HEK293 (cell line): ENCODE measurements at regions not wholly inside any gene's neighbourhood (a gene's known extent, or its start where the extent isn't known, plus 50 kb on each side); places are given as distances from the start of the nearest gene placed in this dataset.

ENCODE experiments used
- CTCF ChIA-PET: fragments of 350-600 bp; formaldehyde crosslinking; extraction: SDS; loops from one replicate; lab custom pipeline; 2021; ENCODE audit warnings: antibody characterized with exemption; lab: Yijun Ruan, JAX
- POLR2A ChIA-PET: fragments of 300-600 bp; formaldehyde crosslinking; extraction: SDS; loops from one replicate; lab custom pipeline; 2020; ENCODE audit warnings: antibody characterized with exemption, inconsistent platforms; lab: Yijun Ruan, JAX
- H3K27ac ChIP-seq: fragments of 200-500 bp; sonication (Bioruptor generic); 2 replicates; pipeline ENCODE4 v1.5.1; 2014; ENCODE audit warnings: low read depth, low read length, control low read depth, inconsistent platforms; ENCODE audit errors: extremely low read depth
- H3K36me3 ChIP-seq, 2 experiments: fragments of 200-500 bp in 1 of 2; sonication (Bioruptor generic) in 1 of 2; 1 replicate in 1 of 2; 2 replicates in 1 of 2; pipeline ENCODE4 v1.5.1; 2014 to 2017; ENCODE audit warnings: inconsistent platforms in 2 of 2, low read length in 2 of 2; ENCODE audit not compliant: control insufficient read depth in 2 of 2, insufficient read depth in 1 of 2
- H3K4me1 ChIP-seq: fragments of 200-500 bp; sonication (Bioruptor generic); 2 replicates; pipeline ENCODE4 v1.5.1; 2014; ENCODE audit warnings: mild to moderate bottlenecking, low read length, inconsistent platforms; ENCODE audit not compliant: control insufficient read depth, insufficient read depth
- H3K4me3 ChIP-seq: 2 replicates; pipeline ENCODE4 v1.5.1; 2011; ENCODE audit warnings: low read depth, mild to moderate bottlenecking, control low read depth, low read length, moderate library complexity
- H3K9me3 ChIP-seq: fragments of 200-500 bp; sonication (Bioruptor generic); 2 replicates; pipeline ENCODE4 v1.5.1; 2014; ENCODE audit warnings: low read depth, low read length, inconsistent platforms; ENCODE audit not compliant: control insufficient read depth, insufficient read depth
- FEZF1 ChIP-seq: fragments of 450-650 bp; formaldehyde crosslinking; IDR thresholded peaks from 2 replicates; pipeline ENCODE4 v1.5.1; 2016; ENCODE audit warnings: missing biosample characterization, missing genetic modification characterization
- GFI1B ChIP-seq: fragments of 450-650 bp; formaldehyde crosslinking; IDR thresholded peaks from 2 replicates; pipeline ENCODE4 v1.5.1; 2016; ENCODE audit warnings: missing biosample characterization, missing genetic modification characterization
- MEIS1 ChIP-seq: sonication (generic); formaldehyde crosslinking; IDR thresholded peaks from 2 replicates; pipeline ENCODE4 v1.8.1; 2022; ENCODE audit warnings: missing genetic modification reagents, mild to moderate bottlenecking, borderline replicate concordance
- MYNN ChIP-seq: fragments of 450-650 bp; formaldehyde crosslinking; IDR thresholded peaks from 2 replicates; pipeline ENCODE4 v1.5.1; 2016; ENCODE audit warnings: missing biosample characterization, missing genetic modification characterization, borderline replicate concordance
- SCRT1 ChIP-seq: fragments of 450-650 bp; formaldehyde crosslinking; IDR thresholded peaks from 2 replicates; pipeline ENCODE4 v1.5.1; 2016; ENCODE audit warnings: missing biosample characterization, missing genetic modification characterization, borderline replicate concordance
- SCRT2 ChIP-seq: fragments of 450-650 bp; formaldehyde crosslinking; IDR thresholded peaks from 2 replicates; pipeline ENCODE4 v1.5.1; 2016; ENCODE audit warnings: missing biosample characterization, missing genetic modification characterization
- SP7 ChIP-seq: fragments of 450-650 bp; formaldehyde crosslinking; IDR thresholded peaks from 2 replicates; pipeline ENCODE4 v1.5.1; 2016; ENCODE audit warnings: missing biosample characterization, missing genetic modification characterization
- ZNF140 ChIP-seq: fragments of 450-650 bp; formaldehyde crosslinking; IDR thresholded peaks from 2 replicates; pipeline ENCODE4 v1.5.1; 2016; ENCODE audit warnings: missing biosample characterization, missing genetic modification characterization
- ZNF157 ChIP-seq: fragments of 450-650 bp; formaldehyde crosslinking; IDR thresholded peaks from 2 replicates; pipeline ENCODE4 v1.5.1; 2016; ENCODE audit warnings: missing biosample characterization, missing genetic modification characterization
- ZNF174 ChIP-seq: fragments of 450-650 bp; formaldehyde crosslinking; IDR thresholded peaks from 2 replicates; pipeline ENCODE4 v1.5.0; 2017; ENCODE audit warnings: missing biosample characterization, mild to moderate bottlenecking, missing genetic modification characterization
- ZNF23 ChIP-seq: fragments of 450-650 bp; formaldehyde crosslinking; IDR thresholded peaks from 2 replicates; pipeline ENCODE4 v1.5.1; 2016; ENCODE audit warnings: missing biosample characterization, missing genetic modification characterization, borderline replicate concordance
- ZNF24 ChIP-seq: fragments of 450-650 bp; formaldehyde crosslinking; IDR thresholded peaks from 2 replicates; pipeline ENCODE4 v1.5.1; 2016; ENCODE audit warnings: missing biosample characterization, missing genetic modification characterization
- ZNF341 ChIP-seq: fragments of 450-650 bp; formaldehyde crosslinking; IDR thresholded peaks from 2 replicates; pipeline ENCODE4; 2016; ENCODE audit warnings: low read depth, missing biosample characterization, missing genetic modification characterization
- ZNF391 ChIP-seq: fragments of 450-650 bp; formaldehyde crosslinking; IDR thresholded peaks from 2 replicates; pipeline ENCODE4 v1.5.1; 2016; ENCODE audit warnings: low read depth, missing biosample characterization, missing genetic modification characterization, borderline replicate concordance
- ZNF561 ChIP-seq: fragments of 450-650 bp; IDR thresholded peaks from 2 replicates; pipeline ENCODE4 v1.5.1; 2018; ENCODE audit warnings: missing biosample characterization, missing genetic modification characterization, borderline replicate concordance
- ZNF585B ChIP-seq: fragments of 450-650 bp; formaldehyde crosslinking; IDR thresholded peaks from 2 replicates; pipeline ENCODE4 v1.5.1; 2016; ENCODE audit warnings: missing biosample characterization, missing genetic modification characterization
- ZNF629 ChIP-seq: fragments of 450-650 bp; formaldehyde crosslinking; IDR thresholded peaks from 2 replicates; pipeline ENCODE4 v1.5.1; 2017; ENCODE audit warnings: missing biosample characterization, missing genetic modification characterization
- ZNF776 ChIP-seq: fragments of 450-650 bp; formaldehyde crosslinking; IDR thresholded peaks from 2 replicates; pipeline ENCODE4 v1.5.0; 2017; ENCODE audit warnings: missing biosample characterization, missing genetic modification characterization, borderline replicate concordance
- ZNF777 ChIP-seq: fragments of 450-650 bp; formaldehyde crosslinking; IDR thresholded peaks from 2 replicates; pipeline ENCODE4 v1.5.1; 2017; ENCODE audit warnings: missing biosample characterization, missing genetic modification characterization, borderline replicate concordance
- ZNF830 ChIP-seq: fragments of 450-650 bp; IDR thresholded peaks from 2 replicates; pipeline ENCODE4 v1.5.0; 2018; ENCODE audit warnings: missing biosample characterization, missing genetic modification characterization, low read depth, mild to moderate bottlenecking, moderate library complexity
- ZNF843 ChIP-seq: fragments of 450-650 bp; formaldehyde crosslinking; IDR thresholded peaks from 2 replicates; pipeline ENCODE4 v1.5.1; 2016; ENCODE audit warnings: missing biosample characterization, missing genetic modification characterization
- ZXDB ChIP-seq: fragments of 450-650 bp; formaldehyde crosslinking; IDR thresholded peaks from 2 replicates; pipeline ENCODE4 v1.5.1; 2016; ENCODE audit warnings: missing biosample characterization, missing genetic modification characterization
- TF ChIP-seq, protein P1 (sequence below): fragments of 450-650 bp; formaldehyde crosslinking; IDR thresholded peaks from 2 replicates; pipeline ENCODE4 v1.5.1; 2017; ENCODE audit warnings: missing biosample characterization, missing genetic modification characterization
- TF ChIP-seq, protein P2 (sequence below): fragments of 450-650 bp; formaldehyde crosslinking; IDR thresholded peaks from 2 replicates; pipeline ENCODE4 v1.5.1; 2017; ENCODE audit warnings: missing biosample characterization, missing genetic modification characterization
- TF ChIP-seq, protein P3 (sequence below): fragments of 450-650 bp; IDR thresholded peaks from 2 replicates; pipeline ENCODE4 v1.5.1; 2018; ENCODE audit warnings: missing biosample characterization, mild to moderate bottlenecking, missing genetic modification characterization
- TF ChIP-seq, protein P4 (sequence below): fragments of 450-650 bp; formaldehyde crosslinking; IDR thresholded peaks from 2 replicates; pipeline ENCODE4 v1.5.1; 2016; ENCODE audit warnings: missing biosample characterization, missing genetic modification characterization
- TF ChIP-seq, protein P5 (sequence below): fragments of 450-650 bp; formaldehyde crosslinking; IDR thresholded peaks from 2 replicates; pipeline ENCODE4 v1.5.1; 2016; ENCODE audit warnings: missing biosample characterization, missing genetic modification characterization, borderline replicate concordance

DNA sequence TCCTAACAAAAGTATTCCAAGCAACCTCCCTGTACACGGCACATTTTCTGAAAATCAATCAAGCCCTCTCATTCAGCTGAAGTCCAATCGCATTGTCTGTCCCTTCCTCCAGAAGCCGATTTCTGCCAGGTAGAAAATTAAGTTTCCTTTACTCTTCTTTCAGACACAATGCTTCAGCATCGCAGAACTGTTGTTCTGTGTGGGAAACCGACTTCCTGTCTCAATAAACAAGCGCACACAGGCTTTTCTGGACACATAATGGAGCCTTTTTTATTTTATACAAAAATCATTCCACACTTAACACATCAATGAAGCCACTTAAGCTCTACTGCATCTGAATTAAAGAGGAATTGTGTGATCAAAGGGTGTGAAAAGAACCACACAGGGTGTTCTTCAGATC is 75.6 kb downstream of the BLID start (continued):
- TF ChIP-seq, protein P1, sequence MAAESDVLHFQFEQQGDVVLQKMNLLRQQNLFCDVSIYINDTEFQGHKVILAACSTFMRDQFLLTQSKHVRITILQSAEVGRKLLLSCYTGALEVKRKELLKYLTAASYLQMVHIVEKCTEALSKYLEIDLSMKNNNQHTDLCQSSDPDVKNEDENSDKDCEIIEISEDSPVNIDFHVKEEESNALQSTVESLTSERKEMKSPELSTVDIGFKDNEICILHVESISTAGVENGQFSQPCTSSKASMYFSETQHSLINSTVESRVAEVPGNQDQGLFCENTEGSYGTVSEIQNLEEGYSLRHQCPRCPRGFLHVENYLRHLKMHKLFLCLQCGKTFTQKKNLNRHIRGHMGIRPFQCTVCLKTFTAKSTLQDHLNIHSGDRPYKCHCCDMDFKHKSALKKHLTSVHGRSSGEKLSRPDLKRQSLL (tag by site-specific recombination): no peak
- TF ChIP-seq ZNF561 (no peak), FEZF1 (tag by site-specific recombination) (no peak), ZNF843 (tag by site-specific recombination) (no peak), ZXDB (tag by site-specific recombination) (no peak), ZNF157 (tag by site-specific recombination) (no peak), ZNF391 (tag by site-specific recombination) (no peak), MEIS1 (CRISPR knock-in tag) (no peak), ZNF830 (tag by site-specific recombination) (no peak)
- TF ChIP-seq, protein P2, sequence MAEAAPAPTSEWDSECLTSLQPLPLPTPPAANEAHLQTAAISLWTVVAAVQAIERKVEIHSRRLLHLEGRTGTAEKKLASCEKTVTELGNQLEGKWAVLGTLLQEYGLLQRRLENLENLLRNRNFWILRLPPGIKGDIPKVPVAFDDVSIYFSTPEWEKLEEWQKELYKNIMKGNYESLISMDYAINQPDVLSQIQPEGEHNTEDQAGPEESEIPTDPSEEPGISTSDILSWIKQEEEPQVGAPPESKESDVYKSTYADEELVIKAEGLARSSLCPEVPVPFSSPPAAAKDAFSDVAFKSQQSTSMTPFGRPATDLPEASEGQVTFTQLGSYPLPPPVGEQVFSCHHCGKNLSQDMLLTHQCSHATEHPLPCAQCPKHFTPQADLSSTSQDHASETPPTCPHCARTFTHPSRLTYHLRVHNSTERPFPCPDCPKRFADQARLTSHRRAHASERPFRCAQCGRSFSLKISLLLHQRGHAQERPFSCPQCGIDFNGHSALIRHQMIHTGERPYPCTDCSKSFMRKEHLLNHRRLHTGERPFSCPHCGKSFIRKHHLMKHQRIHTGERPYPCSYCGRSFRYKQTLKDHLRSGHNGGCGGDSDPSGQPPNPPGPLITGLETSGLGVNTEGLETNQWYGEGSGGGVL (tag by site-specific recombination): no peak

DNA sequence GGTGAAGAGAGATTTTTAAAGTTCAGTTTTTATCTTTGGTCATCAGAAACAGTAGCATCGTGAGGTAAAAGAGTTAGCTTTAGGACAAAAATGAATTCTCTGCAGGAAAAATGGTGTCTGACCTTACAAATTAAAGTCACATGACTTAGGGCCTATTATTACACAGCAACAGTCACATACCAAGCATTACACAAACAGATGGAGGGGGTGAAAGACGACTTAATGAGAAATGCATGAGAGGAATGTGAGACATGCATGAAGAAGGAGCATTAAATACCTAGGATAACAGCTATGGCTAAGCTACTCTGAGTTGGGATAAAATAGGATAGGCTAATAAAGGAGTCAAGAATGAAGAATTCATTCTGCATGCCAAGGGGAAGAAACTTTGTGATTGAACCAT is 77.5 kb downstream of the BLID start:
- CTCF ChIA-PET: interaction anchor here (0.8 kb wide), 1 partner anchor 178 kb away, joined by 3 read pairs; no protein-coding TSS in a partner anchor
- Histone ChIP-seq H3K4me3 (no peak overlapping the region), H3K9me3 (no peaks in the 10 kb centered on the region), H3K4me1 (no peaks in the 10 kb centered on the region), H3K27ac (no peak overlapping the region), H3K36me3 (no peaks in the 10 kb centered on the region)
- POLR2A ChIA-PET: no interaction called here
- TF ChIP-seq ZNF777 (tag by site-specific recombination): no peak
- no peak for TF ChIP-seq ZNF341 (tag by site-specific recombination)
- TF ChIP-seq ZNF174 (tag by site-specific recombination): no peak
- no peak for TF ChIP-seq SCRT2

DNA sequence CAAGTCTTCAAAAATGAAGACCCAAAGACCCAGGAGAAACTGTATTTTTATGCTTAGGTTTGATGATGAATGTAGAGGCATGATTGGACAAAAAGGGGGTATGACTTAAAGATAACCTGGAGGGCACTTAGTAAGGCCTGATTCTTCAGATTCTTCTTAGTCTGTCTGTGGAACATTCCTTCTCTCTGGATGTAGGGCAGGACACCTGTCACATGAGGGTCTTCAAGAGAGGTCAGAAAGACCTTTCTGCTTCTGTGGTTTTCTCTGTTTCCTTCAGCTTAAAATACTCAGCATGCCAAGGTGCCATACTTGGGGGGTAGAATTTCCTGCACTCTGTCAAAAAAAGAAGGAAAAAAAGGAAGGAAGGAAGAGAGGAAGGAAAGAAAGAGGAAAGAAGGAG is 78.1 kb downstream of the BLID start:
- ChIA-PET POLR2A (no interaction called here), CTCF (interaction anchor here (0.5 kb wide), 1 partner anchor 385 kb away, joined by 3 read pairs; no protein-coding TSS in a partner anchor)
- no peaks in the 10 kb centered on the region for H3K36me3 ChIP-seq
- no peaks in the 10 kb centered on the region for H3K9me3 ChIP-seq
- no peak overlapping the region for H3K27ac ChIP-seq
- H3K4me1 ChIP-seq: no peaks in the 10 kb centered on the region
- no peak overlapping the region for H3K4me3 ChIP-seq
- no peak for TF ChIP-seq GFI1B (tag by site-specific recombination)
- TF ChIP-seq, protein P3, sequence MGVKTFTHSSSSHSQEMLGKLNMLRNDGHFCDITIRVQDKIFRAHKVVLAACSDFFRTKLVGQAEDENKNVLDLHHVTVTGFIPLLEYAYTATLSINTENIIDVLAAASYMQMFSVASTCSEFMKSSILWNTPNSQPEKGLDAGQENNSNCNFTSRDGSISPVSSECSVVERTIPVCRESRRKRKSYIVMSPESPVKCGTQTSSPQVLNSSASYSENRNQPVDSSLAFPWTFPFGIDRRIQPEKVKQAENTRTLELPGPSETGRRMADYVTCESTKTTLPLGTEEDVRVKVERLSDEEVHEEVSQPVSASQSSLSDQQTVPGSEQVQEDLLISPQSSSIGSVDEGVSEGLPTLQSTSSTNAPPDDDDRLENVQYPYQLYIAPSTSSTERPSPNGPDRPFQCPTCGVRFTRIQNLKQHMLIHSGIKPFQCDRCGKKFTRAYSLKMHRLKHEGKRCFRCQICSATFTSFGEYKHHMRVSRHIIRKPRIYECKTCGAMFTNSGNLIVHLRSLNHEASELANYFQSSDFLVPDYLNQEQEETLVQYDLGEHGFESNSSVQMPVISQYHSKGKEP (tag by site-specific recombination): no peak
- TF ChIP-seq MYNN (tag by site-specific recombination): no peak
- no peak for TF ChIP-seq ZNF23 (tag by site-specific recombination)
- TF ChIP-seq SCRT1 (tag by site-specific recombination): no peak
- TF ChIP-seq, protein P4, sequence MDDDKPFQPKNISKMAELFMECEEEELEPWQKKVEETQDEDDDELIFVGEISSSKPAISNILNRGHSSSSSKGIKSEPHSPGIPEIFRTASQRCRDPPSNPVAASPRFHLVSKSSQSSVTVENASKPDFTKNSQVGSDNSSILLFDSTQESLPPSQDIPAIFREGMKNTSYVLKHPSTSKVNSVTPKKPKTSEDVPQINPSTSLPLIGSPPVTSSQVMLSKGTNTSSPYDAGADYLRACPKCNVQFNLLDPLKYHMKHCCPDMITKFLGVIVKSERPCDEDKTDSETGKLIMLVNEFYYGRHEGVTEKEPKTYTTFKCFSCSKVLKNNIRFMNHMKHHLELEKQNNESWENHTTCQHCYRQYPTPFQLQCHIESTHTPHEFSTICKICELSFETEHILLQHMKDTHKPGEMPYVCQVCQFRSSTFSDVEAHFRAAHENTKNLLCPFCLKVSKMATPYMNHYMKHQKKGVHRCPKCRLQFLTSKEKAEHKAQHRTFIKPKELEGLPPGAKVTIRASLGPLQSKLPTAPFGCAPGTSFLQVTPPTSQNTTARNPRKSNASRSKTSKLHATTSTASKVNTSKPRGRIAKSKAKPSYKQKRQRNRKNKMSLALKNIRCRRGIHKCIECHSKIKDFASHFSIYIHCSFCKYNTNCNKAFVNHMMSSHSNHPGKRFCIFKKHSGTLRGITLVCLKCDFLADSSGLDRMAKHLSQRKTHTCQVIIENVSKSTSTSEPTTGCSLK: no peak
- TF ChIP-seq ZNF776 (tag by site-specific recombination): no peak
- no peak for TF ChIP-seq ZNF140 (tag by site-specific recombination)
- TF ChIP-seq, protein P5, sequence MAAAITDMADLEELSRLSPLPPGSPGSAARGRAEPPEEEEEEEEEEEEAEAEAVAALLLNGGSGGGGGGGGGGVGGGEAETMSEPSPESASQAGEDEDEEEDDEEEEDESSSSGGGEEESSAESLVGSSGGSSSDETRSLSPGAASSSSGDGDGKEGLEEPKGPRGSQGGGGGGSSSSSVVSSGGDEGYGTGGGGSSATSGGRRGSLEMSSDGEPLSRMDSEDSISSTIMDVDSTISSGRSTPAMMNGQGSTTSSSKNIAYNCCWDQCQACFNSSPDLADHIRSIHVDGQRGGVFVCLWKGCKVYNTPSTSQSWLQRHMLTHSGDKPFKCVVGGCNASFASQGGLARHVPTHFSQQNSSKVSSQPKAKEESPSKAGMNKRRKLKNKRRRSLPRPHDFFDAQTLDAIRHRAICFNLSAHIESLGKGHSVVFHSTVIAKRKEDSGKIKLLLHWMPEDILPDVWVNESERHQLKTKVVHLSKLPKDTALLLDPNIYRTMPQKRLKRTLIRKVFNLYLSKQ (tag by site-specific recombination): no peak
- no peak for TF ChIP-seq ZNF24 (tag by site-specific recombination)
- TF ChIP-seq ZNF585B (tag by site-specific recombination): no peak
- no peak for TF ChIP-seq ZNF629
- TF ChIP-seq SP7 (tag by site-specific recombination): no peak
